ENCODE measurements at regions not wholly inside any gene's neighbourhood (a gene's known extent, or its start where the extent isn't known, plus 50 kb on each side); places are given as distances from the start of the nearest gene placed in this dataset.

- Histone ChIP-seq H3K4me1 (ENCODE audit: insufficient read depth, low read length) (no peaks in the 10 kb centered on the region), H3K4ac (ENCODE audit: low read depth, low read length) (no peak overlapping the region), H3K56ac (ENCODE audit: insufficient read length, low read depth, low read length) (no peak overlapping the region), H3K4me2 (ENCODE audit: insufficient read depth, insufficient read length, low read length) (no peak overlapping the region), H3K79me1 (ENCODE audit: insufficient read depth, low read depth, low read length, poor library complexity, severe bottlenecking) (no peaks in the 10 kb centered on the region), H2BK5ac (ENCODE audit: insufficient read length, low read length) (no peak overlapping the region), H4K20me1 (ENCODE audit: control insufficient read depth, insufficient read depth, insufficient read length) (no peaks in the 10 kb centered on the region), H3K23me2 (ENCODE audit: insufficient read length, low read depth, low read length, poor library complexity, severe bottlenecking) (no peaks in the 10 kb centered on the region), H3K9ac (ENCODE audit: extremely low read depth, insufficient read length, low read length) (no peak overlapping the region), H3K27me3 (ENCODE audit: insufficient read depth, low read length) (no peaks in the 10 kb centered on the region), H3K18ac (ENCODE audit: insufficient read length, low read depth, low read length) (no peak overlapping the region), H3K23ac (ENCODE audit: insufficient read length, low read depth, low read length) (no peak overlapping the region), H3K27ac (ENCODE audit: insufficient read length, low read depth, low read length) (no peak overlapping the region), H3K79me2 (ENCODE audit: insufficient read depth, low read length) (no peaks in the 10 kb centered on the region), H2AFZ (ENCODE audit: low read length) (no peak overlapping the region), H2BK12ac (ENCODE audit: insufficient read length, low read depth, low read length) (no peak overlapping the region), H2AK5ac (ENCODE audit: insufficient read length, low read length) (no peak overlapping the region), H2BK15ac (ENCODE audit: low read depth, low read length) (no peak overlapping the region), H3T11ph (ENCODE audit: low read length) (no peak overlapping the region), H4K91ac (ENCODE audit: insufficient read length, low read depth, low read length) (no peak overlapping the region), H3K9me3 (ENCODE audit: control insufficient read depth, low read depth, low read length) (no peaks in the 10 kb centered on the region), H2BK20ac (ENCODE audit: low read depth, low read length, poor library complexity, severe bottlenecking) (no peak overlapping the region), H2BK120ac (ENCODE audit: low read depth, low read length, poor library complexity, severe bottlenecking) (no peak overlapping the region), H4K5ac (ENCODE audit: insufficient read length, low read depth, low read length) (no peak overlapping the region), H4K8ac (replicated peaks; ENCODE audit: insufficient read length, low read depth, low read length) (no peak overlapping the region), H3K14ac (ENCODE audit: insufficient read depth, low read length) (no peak overlapping the region)
- DNase-seq = no peak
- no peak overlapping the region for H3K4me3 Mint-ChIP-seq
- no peaks in the 10 kb centered on the region for H3K9me3 Mint-ChIP-seq
- no peak for TF ChIP-seq CTCF (conservative IDR thresholded peaks at IDR 0.05)
- peaks cover 26 to 27% of the 10 kb centered on the region in 2 experiments for H3K4me1 Mint-ChIP-seq
- H3K27me3 Mint-ChIP-seq (ENCODE audit: low read depth) = no peaks in the 10 kb centered on the region
- H3K27ac Mint-ChIP-seq = no peak overlapping the region
- no peaks in the 10 kb centered on the region for H3K36me3 Mint-ChIP-seq (ENCODE audit: insufficient read depth in 1 of 3, low read depth in 3 of 3)
Measured at GRCh38 chr18:56510108-56510507, 128.3 kb downstream of the TXNL1 start.
